Spleen (tissue), 11 donors: ENCODE measurements at regions not wholly inside any gene's neighbourhood (a gene's known extent, or its start where the extent isn't known, plus 50 kb on each side); places are given as distances from the start of the nearest gene placed in this dataset.

ENCODE experiments used
- DNase-seq: peaks from one replicate; pipeline ENCODE4 v3.0.0-alpha.2; 2020
- H3K27ac ChIP-seq, 8 donors: fragments of 200-600 bp; sonication (generic) in 7 of 8; 1 replicate in 4 of 8; 2 replicates in 4 of 8; pipeline versions ENCODE4 v1.5.0 to v1.8.0; 2016 to 2021; ENCODE audit warnings: inconsistent platforms in 4 of 8, mild to moderate bottlenecking in 4 of 8, moderate library complexity in 1 of 8
- H3K27me3 ChIP-seq, 7 donors: fragments of 200-600 bp; sonication (generic) in 6 of 7; replicated peaks in 1 of 7; 1 replicate in 4 of 7; 2 replicates in 3 of 7; pipeline versions ENCODE4 v1.5.0 to v1.8.0; 2016 to 2021; ENCODE audit warnings: inconsistent platforms in 3 of 7, mild to moderate bottlenecking in 1 of 7
- H3K36me3 ChIP-seq, 6 donors: fragments of 200-600 bp; sonication (generic) in 5 of 6; 1 replicate in 4 of 6; 2 replicates in 2 of 6; pipeline versions ENCODE4 v1.5.0 to v1.8.0; 2016 to 2021; ENCODE audit warnings: inconsistent platforms in 2 of 6
- H3K4me1 ChIP-seq, 6 donors: fragments of 200-600 bp; sonication (generic) in 5 of 6; 1 replicate in 3 of 6; 2 replicates in 3 of 6; pipeline versions ENCODE4 v1.5.0 to v1.8.0; 2016 to 2021; ENCODE audit warnings: inconsistent platforms in 3 of 6
- H3K4me3 ChIP-seq, 8 donors: fragments of 200-600 bp; sonication (generic) in 7 of 8; 1 replicate in 4 of 8; 2 replicates in 4 of 8; pipeline versions ENCODE4 v1.5.0 to v1.8.0; 2016 to 2021; ENCODE audit warnings: inconsistent platforms in 4 of 8, mild to moderate bottlenecking in 4 of 8, moderate library complexity in 2 of 8
- H3K9me3 ChIP-seq, 8 donors: fragments of 200-600 bp; sonication (generic) in 7 of 8; 1 replicate in 4 of 8; 2 replicates in 4 of 8; pipeline versions ENCODE4 v1.5.0 to v1.8.0; 2016 to 2021; ENCODE audit warnings: inconsistent platforms in 4 of 8
- POLR2A ChIP-seq, 3 donors: fragments of 450-650 bp; IDR thresholded peaks; one replicate each; pipeline ENCODE4 v1.5.1; 2017; ENCODE audit warnings: antibody characterized with exemption in 3 of 3, mild to moderate bottlenecking in 1 of 3
- POLR2AphosphoS5 ChIP-seq, 3 donors: sonication (generic); formaldehyde crosslinking; IDR thresholded peaks; one replicate each; pipeline ENCODE4 v1.5.1; 2017; ENCODE audit warnings: antibody characterized with exemption in 3 of 3
- WGBS, 5 donors: extraction: QIAGEN DNeasy Blood & Tissue Kit in 3 of 5; methylation state at CpG; one replicate each; pipeline versions ENCODE4 v1.1.5 to v1.1.7; 2013 to 2018; 5-methylcytosine and 5-hydroxymethylcytosine counted together
- intact Hi-C: fragments of 100-400 bp; cut with DNase I; formaldehyde crosslinking; loops from one replicate; pipeline ENCODE4 v1.15.0; 2023; ENCODE audit warnings: low total_unique reads
- TF ChIP-seq, protein P1 (sequence below), 11 experiments: fragments of 200-600 bp in 7 of 11; fragments of 450-650 bp in 4 of 11; sonication (generic) in 4 of 11; IDR thresholded peaks in 8 of 11; conservative IDR thresholded peaks in 3 of 11; 1 replicate in 7 of 11; 2 replicates in 4 of 11; pipeline versions ENCODE4 v1.4.0 to v1.8.0; 2016 to 2021; ENCODE audit warnings: antibody characterized with exemption in 11 of 11, inconsistent platforms in 4 of 11, mild to moderate bottlenecking in 1 of 11
- donor health status: healthy with polysubstance abuse.
- donor health status: DM: no; HTN: no; CAD: no; lungs with moderate emphysema.
- donor health status: DM: no; HTN: no; CAD: no.
- donor health status: Bipolar disorder and iron deficiency.
- donor health status: healthy.
- donor health status: DM: no; HTN: no; CAD: no.
- donor health status: DM: yes; HTN: yes; CAD: no.

DNA sequence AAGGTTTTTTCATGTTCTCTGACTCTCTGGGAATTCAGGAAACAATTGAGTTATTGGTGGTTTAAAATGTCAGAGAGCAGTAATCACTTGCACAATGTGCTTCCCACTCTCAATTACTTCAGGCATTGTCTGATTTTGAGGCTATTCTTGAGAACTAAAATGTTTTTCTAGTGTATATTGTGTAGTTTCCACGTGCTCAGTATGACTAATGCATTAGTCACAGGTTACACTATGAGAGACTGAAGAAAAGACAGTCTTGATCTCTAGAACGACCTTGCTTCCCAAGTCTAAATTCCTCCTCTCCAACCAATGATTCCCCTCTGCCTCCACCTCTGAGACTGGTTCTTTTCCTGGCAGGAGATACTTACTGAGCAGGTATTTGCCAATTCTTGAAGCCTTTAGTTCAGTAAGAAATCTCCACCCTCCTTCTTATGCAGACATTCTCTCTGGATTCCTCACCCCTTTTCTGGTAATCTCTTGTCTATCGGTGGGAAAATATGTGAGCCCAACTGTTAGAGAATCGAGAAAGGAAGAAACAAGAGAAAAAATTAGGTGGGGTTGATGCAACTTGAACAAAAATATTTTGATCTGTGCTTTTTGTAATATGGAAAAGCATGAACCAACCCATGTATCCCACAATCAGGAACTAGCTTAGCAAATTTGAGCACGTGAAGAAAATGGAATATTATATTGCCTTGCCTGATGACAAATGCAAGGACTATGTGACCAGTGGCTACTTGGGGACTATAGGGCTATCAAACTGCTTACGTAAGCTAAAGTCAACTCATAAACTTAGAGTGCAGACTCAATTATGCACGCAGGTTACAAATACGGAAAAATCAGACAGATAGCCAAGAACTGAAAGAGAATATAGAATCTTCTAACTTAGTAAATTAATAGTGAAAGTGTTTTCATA is 61.1 kb upstream of the SLC22A16 start:
- WGBS, 5 donors: 56 to 68% (median 59%) methylated on average over 8 of the region's 8 CpGs
- intact Hi-C loops: no loop called here

DNA sequence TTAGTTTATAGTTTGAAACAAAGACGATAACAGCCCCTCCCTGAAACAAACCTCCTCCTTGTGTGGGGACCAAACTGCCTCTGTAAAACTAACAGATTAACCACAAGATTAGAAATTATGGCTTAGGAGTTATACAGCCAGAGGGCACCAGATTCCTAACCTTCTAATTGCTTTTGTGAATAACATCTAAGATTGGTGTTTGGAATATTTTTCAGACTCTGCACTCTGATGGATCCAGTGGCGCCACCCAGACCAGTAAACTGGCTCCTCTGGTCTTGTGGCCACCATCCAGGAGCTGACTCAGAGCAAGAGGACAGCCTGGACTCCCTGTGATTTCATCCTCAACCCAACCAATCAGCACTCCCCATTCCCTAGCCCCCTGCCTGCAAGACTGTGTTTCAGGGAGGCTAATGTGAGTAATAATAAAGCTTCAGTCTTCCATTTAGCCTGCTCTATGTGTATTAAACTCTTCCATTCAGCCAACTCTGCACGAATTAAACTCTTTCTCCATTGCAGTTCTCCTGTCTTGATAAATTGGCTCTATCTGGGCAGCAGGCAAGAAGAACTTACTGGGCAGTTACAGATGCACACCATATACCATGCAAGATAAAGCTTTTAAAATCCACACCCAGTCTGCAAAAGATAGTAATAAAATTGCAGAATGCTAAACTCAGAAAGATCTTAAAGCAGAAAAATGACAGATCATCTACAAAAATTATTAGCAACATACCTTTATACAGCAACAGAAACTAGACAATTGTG is 58.5 kb upstream of the SLC22A16 start:
- Histone ChIP-seq H3K27me3 (no peaks in the 10 kb centered on the region), H3K36me3 (no peaks in the 10 kb centered on the region), H3K4me1 (no peaks in the 10 kb centered on the region), H3K9me3 (peaks cover 0 to 8% (median 0%) of the 10 kb centered on the region in 8 donors), H3K27ac (no peak overlapping the region), H3K4me3 (no peak overlapping the region)
- no peak for TF ChIP-seq POLR2AphosphoS5 (IDR thresholded peaks at IDR 0.05)
- TF ChIP-seq, protein P1, sequence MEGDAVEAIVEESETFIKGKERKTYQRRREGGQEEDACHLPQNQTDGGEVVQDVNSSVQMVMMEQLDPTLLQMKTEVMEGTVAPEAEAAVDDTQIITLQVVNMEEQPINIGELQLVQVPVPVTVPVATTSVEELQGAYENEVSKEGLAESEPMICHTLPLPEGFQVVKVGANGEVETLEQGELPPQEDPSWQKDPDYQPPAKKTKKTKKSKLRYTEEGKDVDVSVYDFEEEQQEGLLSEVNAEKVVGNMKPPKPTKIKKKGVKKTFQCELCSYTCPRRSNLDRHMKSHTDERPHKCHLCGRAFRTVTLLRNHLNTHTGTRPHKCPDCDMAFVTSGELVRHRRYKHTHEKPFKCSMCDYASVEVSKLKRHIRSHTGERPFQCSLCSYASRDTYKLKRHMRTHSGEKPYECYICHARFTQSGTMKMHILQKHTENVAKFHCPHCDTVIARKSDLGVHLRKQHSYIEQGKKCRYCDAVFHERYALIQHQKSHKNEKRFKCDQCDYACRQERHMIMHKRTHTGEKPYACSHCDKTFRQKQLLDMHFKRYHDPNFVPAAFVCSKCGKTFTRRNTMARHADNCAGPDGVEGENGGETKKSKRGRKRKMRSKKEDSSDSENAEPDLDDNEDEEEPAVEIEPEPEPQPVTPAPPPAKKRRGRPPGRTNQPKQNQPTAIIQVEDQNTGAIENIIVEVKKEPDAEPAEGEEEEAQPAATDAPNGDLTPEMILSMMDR (IDR thresholded peaks at IDR 0.05 in 8 of 11, conservative IDR thresholded peaks at IDR 0.05 in 3 of 11): no peak
- TF ChIP-seq POLR2A (IDR thresholded peaks at IDR 0.05): no peak
- DNase-seq: no peak
- intact Hi-C loops: no loop called here
- 37 to 69% (median 62%) methylated on average over 3 of the region's 3 CpGs for WGBS, 5 donors

More for the DNA sequence above, 61.1 kb upstream of the SLC22A16 start:
- H3K27ac ChIP-seq: no peak overlapping the region
- no peaks in the 10 kb centered on the region for H3K4me1 ChIP-seq
- no peak for DNase-seq
- no peak for TF ChIP-seq POLR2A (IDR thresholded peaks at IDR 0.05)
- TF ChIP-seq, protein P1 (IDR thresholded peaks at IDR 0.05 in 8 of 11, conservative IDR thresholded peaks at IDR 0.05 in 3 of 11): no peak
- TF ChIP-seq POLR2AphosphoS5 (IDR thresholded peaks at IDR 0.05): no peak
- peaks cover 0 to 8% (median 0%) of the 10 kb centered on the region in 8 donors for H3K9me3 ChIP-seq
- H3K27me3 ChIP-seq: no peaks in the 10 kb centered on the region
- no peaks in the 10 kb centered on the region for H3K36me3 ChIP-seq
- no peak overlapping the region for H3K4me3 ChIP-seq

DNA sequence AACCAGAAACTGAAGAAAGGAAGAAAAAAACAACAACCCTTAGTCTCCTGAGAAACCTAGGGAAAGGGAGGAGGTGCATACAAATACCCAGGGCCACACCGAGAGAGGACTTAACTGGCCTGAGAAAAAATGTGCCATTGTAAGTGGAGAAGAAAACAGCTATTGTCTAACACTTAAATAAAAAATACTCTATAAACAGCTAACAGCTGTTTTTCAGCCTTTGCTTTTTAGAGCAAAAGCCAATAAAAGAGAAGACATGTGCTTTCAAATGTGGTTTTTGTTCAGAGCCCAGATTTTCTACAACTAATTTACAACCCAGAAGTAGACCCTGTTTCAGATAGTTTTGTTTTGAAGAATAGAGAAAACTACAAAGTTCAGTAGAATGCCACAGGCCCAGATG is 56.0 kb upstream of the SLC22A16 start:
- Histone ChIP-seq H3K36me3 (no peaks in the 10 kb centered on the region), H3K9me3 (peaks cover 0 to 5% (median 0%) of the 10 kb centered on the region in 8 donors), H3K27ac (no peak overlapping the region), H3K4me1 (peaks cover 0 to 21% (median 7%) of the 10 kb centered on the region in 6 donors), H3K27me3 (no peaks in the 10 kb centered on the region), H3K4me3 (no peak overlapping the region)
- intact Hi-C loops: no loop called here
- DNase-seq: no peak
- WGBS, 5 donors: 74 to 91% (median 82%) methylated on average over 1 of the region's 1 CpG
- TF ChIP-seq, protein P1 (IDR thresholded peaks at IDR 0.05 in 8 of 11, conservative IDR thresholded peaks at IDR 0.05 in 3 of 11): no peak
- TF ChIP-seq POLR2A (IDR thresholded peaks at IDR 0.05): no peak
- TF ChIP-seq POLR2AphosphoS5 (IDR thresholded peaks at IDR 0.05): no peak

DNA sequence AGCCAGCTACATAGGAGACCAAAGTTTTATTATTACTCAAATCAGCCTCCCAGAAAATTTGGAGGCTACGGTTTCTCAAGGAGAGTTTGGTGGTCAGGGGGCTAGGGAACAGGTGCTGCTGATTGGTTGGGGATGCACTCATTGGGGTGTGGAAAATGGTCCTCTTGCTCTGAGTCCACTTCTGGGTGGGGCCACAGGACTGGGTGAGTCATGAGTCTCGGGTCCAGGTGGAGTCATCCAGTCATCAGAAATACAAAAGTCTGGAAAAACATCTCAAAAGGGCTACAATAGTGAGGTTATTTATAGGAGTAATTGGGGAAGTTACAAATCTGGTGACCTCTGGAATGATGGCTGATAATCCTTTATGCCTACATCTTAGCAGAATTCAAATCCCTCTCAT is 54.3 kb upstream of the SLC22A16 start:
- intact Hi-C loops: no loop called here
- H3K9me3 ChIP-seq: peaks cover 0 to 5% (median 0%) of the 10 kb centered on the region in 8 donors
- 70 to 90% (median 82%) methylated on average over 2 of the region's 2 CpGs for WGBS, 5 donors

More for the DNA sequence above, 54.3 kb upstream of the SLC22A16 start:
- Histone ChIP-seq H3K27ac (no peak overlapping the region), H3K27me3 (no peaks in the 10 kb centered on the region), H3K36me3 (no peaks in the 10 kb centered on the region), H3K4me1 (peaks cover 0 to 21% (median 7%) of the 10 kb centered on the region in 6 donors), H3K4me3 (no peak overlapping the region)
- TF ChIP-seq POLR2AphosphoS5 (IDR thresholded peaks at IDR 0.05) (no peak), POLR2A (IDR thresholded peaks at IDR 0.05) (no peak)
- TF ChIP-seq, protein P1 (IDR thresholded peaks at IDR 0.05 in 8 of 11, conservative IDR thresholded peaks at IDR 0.05 in 3 of 11): no peak
- no peak for DNase-seq
